Upper lobe of left lung (tissue), 6 donors: ENCODE measurements at regions not wholly inside any gene's neighbourhood (a gene's known extent, or its start where the extent isn't known, plus 50 kb on each side); places are given as distances from the start of the nearest gene placed in this dataset.
"Not testable (repeated sequence)": the region's sequence is repeated elsewhere in the genome, so short reads cannot be mapped to it uniquely, and the experiment has no call there.

Experiments
- ATAC-seq, 2 donors: fragments of 200-7000 bp; cut with Tn5 transposase; one replicate each; pipeline ENCODE4 v1.9.1; 2022; ENCODE audit warnings: mild to moderate bottlenecking in 2 of 2, moderate library complexity in 2 of 2; ENCODE audit not compliant: low FRiP score in 2 of 2
- DNase-seq, 2 donors: peaks; one replicate each; pipeline ENCODE4 v3.0.0-alpha.2; 2019 to 2020
- H3K27ac ChIP-seq, 4 donors: fragments of 200-600 bp; sonication (generic); one replicate each; pipeline ENCODE4 v1.5.1; 2016 to 2019
- H3K27me3 ChIP-seq, 4 donors: fragments of 200-600 bp; sonication (generic); one replicate each; pipeline ENCODE4 v1.5.1; 2017 to 2019
- H3K36me3 ChIP-seq, 4 donors: fragments of 200-600 bp; sonication (generic); one replicate each; pipeline ENCODE4 v1.5.1; 2016 to 2019
- H3K4me1 ChIP-seq, 4 donors: fragments of 200-600 bp; sonication (generic); one replicate each; pipeline ENCODE4 v1.5.1; 2018 to 2019
- H3K4me3 ChIP-seq, 4 donors: fragments of 200-600 bp; sonication (generic); one replicate each; pipeline ENCODE4 v1.5.1; 2017 to 2019; ENCODE audit warnings: mild to moderate bottlenecking in 2 of 4, moderate library complexity in 1 of 4
- H3K9me3 ChIP-seq, 4 donors: fragments of 200-600 bp; sonication (generic); one replicate each; pipeline ENCODE4 v1.5.1; 2018 to 2019
- CTCF ChIP-seq, 6 experiments: fragments of 450-650 bp in 4 of 6; fragments of 200-600 bp in 2 of 6; sonication (generic) in 2 of 6; IDR thresholded peaks; one replicate each; pipeline ENCODE4 v1.5.1; 2016 to 2019; ENCODE audit warnings: antibody characterized with exemption in 6 of 6
- EP300 ChIP-seq, 4 donors: sonication (generic); formaldehyde crosslinking; IDR thresholded peaks; one replicate each; pipeline ENCODE4 v1.5.1; 2017; ENCODE audit warnings: antibody characterized with exemption in 4 of 4, control low read depth in 2 of 4
- POLR2A ChIP-seq, 4 donors: fragments of 450-650 bp; IDR thresholded peaks; one replicate each; pipeline ENCODE4 v1.5.1; 2016 to 2017; ENCODE audit warnings: antibody characterized with exemption in 4 of 4, mild to moderate bottlenecking in 2 of 4
- POLR2AphosphoS5 ChIP-seq, 2 donors: sonication (generic); formaldehyde crosslinking; IDR thresholded peaks; one replicate each; pipeline ENCODE4 v1.5.1; 2017; ENCODE audit warnings: antibody characterized with exemption in 2 of 2
- WGBS, 2 donors: methylation state at CpG; one replicate each; pipeline ENCODE4 v1.1.5; 2017 to 2018; 5-methylcytosine and 5-hydroxymethylcytosine counted together
- donor health status: DM: no; HTN: no; CAD: no; lungs with moderate emphysema.
- donor health status: DM: no; HTN: yes; CAD: no; lungs with severe emphysema.

DNA sequence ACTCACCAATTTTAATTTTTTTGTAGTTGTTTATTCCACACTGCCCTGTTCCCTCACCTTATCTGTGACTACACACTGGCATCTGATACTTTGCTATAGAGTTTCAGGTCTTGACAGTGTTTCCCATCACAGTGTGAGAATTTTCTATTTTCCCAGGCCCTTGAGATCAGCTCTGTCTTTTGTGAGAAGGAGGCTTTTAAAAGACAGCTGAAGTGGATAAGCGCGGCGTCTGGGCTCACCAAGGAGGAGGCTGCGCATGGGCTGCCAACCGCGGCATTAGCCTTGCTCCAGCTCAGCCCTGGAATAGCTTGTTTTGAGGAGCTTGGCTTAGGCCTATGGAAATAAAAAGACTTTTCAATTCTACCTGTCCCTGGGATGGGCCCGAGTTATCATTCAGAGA, 181.3 kb downstream of the RMST start:
- Histone ChIP-seq H3K9me3 (no peaks in the 10 kb centered on the region), H3K27ac (no peak overlapping the region), H3K27me3 (no peaks in the 10 kb centered on the region), H3K36me3 (no peaks in the 10 kb centered on the region), H3K4me1 (no peaks in the 10 kb centered on the region), H3K4me3 (no peak overlapping the region)
- TF ChIP-seq POLR2A (IDR thresholded peaks at IDR 0.05) (no peak), POLR2AphosphoS5 (IDR thresholded peaks at IDR 0.05) (no peak), CTCF (IDR thresholded peaks at IDR 0.05) (no peak), EP300 (IDR thresholded peaks at IDR 0.05) (no peak)
- 85 to 91% methylated on average over 7 of the region's 7 CpGs for WGBS, 2 donors
- ATAC-seq (no peak), DNase-seq (peak in 1 of 2 donors; percentile 33)

DNA sequence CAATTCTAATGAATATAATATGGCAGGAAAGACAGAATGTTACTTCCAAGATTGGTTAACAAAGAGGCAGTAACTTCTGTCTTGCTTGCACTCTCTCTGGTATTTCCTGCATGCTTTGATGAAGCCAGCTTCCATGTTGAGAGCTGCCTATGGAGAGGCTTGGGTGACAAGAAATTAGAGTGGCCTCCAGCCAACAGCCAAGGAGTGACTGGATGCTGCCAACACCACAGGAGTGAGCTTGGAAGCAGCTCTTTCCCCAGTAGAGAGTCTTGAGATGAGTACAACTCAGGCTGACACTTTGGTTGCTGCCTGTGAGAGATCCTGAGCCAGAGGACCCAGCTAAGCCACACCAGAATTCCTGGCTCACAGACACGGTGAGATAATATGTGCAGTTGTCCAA, 183.1 kb downstream of the RMST start:
- Histone ChIP-seq H3K27ac (no peak overlapping the region), H3K9me3 (no peaks in the 10 kb centered on the region), H3K4me1 (no peaks in the 10 kb centered on the region), H3K36me3 (no peaks in the 10 kb centered on the region), H3K4me3 (no peak overlapping the region), H3K27me3 (no peaks in the 10 kb centered on the region)
- TF ChIP-seq POLR2A (IDR thresholded peaks at IDR 0.05) = no peak
- no peak for TF ChIP-seq POLR2AphosphoS5 (IDR thresholded peaks at IDR 0.05)
- no peak for TF ChIP-seq CTCF (IDR thresholded peaks at IDR 0.05)
- no peak for TF ChIP-seq EP300 (IDR thresholded peaks at IDR 0.05)
- DNase-seq (no peak), ATAC-seq (peak in 1 of 2 donors; percentile 49)
- WGBS, 2 donors = 87 to 92% methylated on average over 1 of the region's 1 CpG

GRCh38 chr12:97647142-97647541, 184.5 kb downstream of the RMST start:
- Histone ChIP-seq H3K36me3 (no peaks in the 10 kb centered on the region), H3K4me3 (no peak overlapping the region), H3K9me3 (no peaks in the 10 kb centered on the region), H3K27ac (no peak overlapping the region), H3K4me1 (no peaks in the 10 kb centered on the region), H3K27me3 (no peaks in the 10 kb centered on the region)
- WGBS, 2 donors = 86 to 96% methylated on average over 1 of the region's 1 CpG
- TF ChIP-seq POLR2A (IDR thresholded peaks at IDR 0.05) (no peak), EP300 (IDR thresholded peaks at IDR 0.05) (no peak), CTCF (IDR thresholded peaks at IDR 0.05) (no peak), POLR2AphosphoS5 (IDR thresholded peaks at IDR 0.05) (no peak)
- ATAC-seq (no peak), DNase-seq (no peak)

DNA sequence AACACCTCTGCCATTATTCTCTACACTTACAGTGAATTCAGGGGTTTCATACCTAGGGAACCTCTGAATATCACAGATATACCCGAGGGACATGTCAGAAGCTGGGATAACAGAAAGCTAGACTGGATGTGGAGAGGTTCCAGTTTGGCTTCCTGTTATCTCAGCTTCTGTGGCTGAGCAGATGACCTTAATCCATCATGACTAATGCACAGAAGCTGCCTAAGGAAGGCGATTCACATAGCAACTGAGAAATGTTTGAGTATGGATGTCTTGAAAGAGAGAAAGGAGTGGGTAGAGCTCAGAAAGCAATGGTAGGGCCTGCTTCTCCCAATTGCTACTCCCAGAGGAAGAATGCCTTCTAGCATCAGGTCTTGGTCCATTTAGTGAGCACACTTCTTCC, 187.6 kb downstream of the RMST start:
- no peak for TF ChIP-seq POLR2AphosphoS5 (IDR thresholded peaks at IDR 0.05)
- ATAC-seq = no peak
- H3K27ac ChIP-seq = no peak overlapping the region
- no peaks in the 10 kb centered on the region for H3K9me3 ChIP-seq
- no peaks in the 10 kb centered on the region for H3K27me3 ChIP-seq
- H3K4me3 ChIP-seq = no peak overlapping the region
- no peak for DNase-seq
- 67 to 92% methylated on average over 1 to 2 of the region's 2 CpGs for WGBS, 2 donors
- H3K36me3 ChIP-seq = no peaks in the 10 kb centered on the region
- H3K4me1 ChIP-seq = no peaks in the 10 kb centered on the region

DNA sequence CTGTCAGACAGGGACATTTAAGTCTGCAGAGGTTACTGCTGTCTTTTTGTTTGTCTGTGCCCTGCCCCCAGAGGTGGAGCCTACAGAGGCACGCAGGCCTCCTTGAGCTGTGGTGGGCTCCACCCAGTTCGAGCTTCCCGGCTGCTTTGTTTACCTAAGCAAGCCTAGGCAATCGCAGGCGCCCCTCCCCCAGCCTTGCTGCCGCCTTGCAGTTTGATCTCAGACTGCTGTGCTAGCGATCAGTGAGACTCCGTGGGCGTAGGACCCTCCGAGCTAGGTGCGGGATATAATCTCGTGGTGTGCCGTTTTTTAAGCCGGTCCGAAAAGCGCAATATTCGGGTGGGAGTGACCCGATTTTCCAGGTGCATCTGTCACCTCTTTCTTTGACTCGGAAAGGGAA, 193.9 kb downstream of the RMST start:
- H3K4me1 ChIP-seq, ATAC-seq, H3K4me3 ChIP-seq, H3K36me3 ChIP-seq, H3K9me3 ChIP-seq, H3K27ac ChIP-seq, H3K27me3 ChIP-seq: not testable (repeated sequence)
- 90 to 95% methylated on average over 14 to 15 of the region's 19 CpGs for WGBS, 2 donors
- DNase-seq = peak in 1 of 2 donors; percentile 27

GRCh38 chr12:97659117-97659880, 196.7 kb downstream of the RMST start:
- H3K36me3 ChIP-seq = no peaks in the 10 kb centered on the region
- no peak overlapping the region for H3K4me3 ChIP-seq
- DNase-seq (no peak), ATAC-seq (no peak)
- H3K4me1 ChIP-seq = no peaks in the 10 kb centered on the region
- 60 to 67% methylated on average over 3 of the region's 3 CpGs for WGBS, 2 donors
- no peak overlapping the region for H3K27ac ChIP-seq
- H3K27me3 ChIP-seq = no peaks in the 10 kb centered on the region
- no peaks in the 10 kb centered on the region for H3K9me3 ChIP-seq
- TF ChIP-seq CTCF (IDR thresholded peaks at IDR 0.05) (no peak), POLR2AphosphoS5 (IDR thresholded peaks at IDR 0.05) (no peak), POLR2A (IDR thresholded peaks at IDR 0.05) (no peak), EP300 (IDR thresholded peaks at IDR 0.05) (no peak)
